NCI-H748 treated with DMSO at 0.1 percent for 48 hours (cell line): ENCODE measurements at regions not wholly inside any gene's neighbourhood (a gene's known extent, or its start where the extent isn't known, plus 50 kb on each side); places are given as distances from the start of the nearest gene placed in this dataset.
"Not testable (repeated sequence)": the region's sequence is repeated elsewhere in the genome, so short reads cannot be mapped to it uniquely, and the experiment has no call there.

Experiments used
- DNase-seq: peaks from one replicate; lab custom pipeline; 2025; lab: John Stamatoyannopoulos, UW

GRCh38 chr10:44742248-44742647 is 168.9 kb upstream of the TMEM72 start:
- DNase-seq: no peak

- no peak for DNase-seq
These were observed 167.6 kb upstream of the TMEM72 start for GRCh38 chr10:44743535-44743934.

GRCh38 chr10:44745920-44746319 is 165.2 kb upstream of the TMEM72 start:
- DNase-seq: no peak

GRCh38 chr10:44747593-44748172 is 163.5 kb upstream of the TMEM72 start:
- no peak for DNase-seq

- DNase-seq: no peak
These were observed 162.0 kb upstream of the TMEM72 start for GRCh38 chr10:44749151-44749550.

GRCh38 chr10:44752451-44753441 is 158.4 kb upstream of the TMEM72 start:
- peak; percentile 76 for DNase-seq

- DNase-seq: not testable (repeated sequence)
These were observed 156.8 kb upstream of the TMEM72 start for GRCh38 chr10:44754355-44754754.

- no peak for DNase-seq
These were observed 155.7 kb upstream of the TMEM72 start for GRCh38 chr10:44755481-44755880.

GRCh38 chr10:44756216-44756615 is 154.9 kb upstream of the TMEM72 start:
- DNase-seq: no peak

GRCh38 chr10:44757551-44758205 is 153.5 kb upstream of the TMEM72 start:
- no peak for DNase-seq

GRCh38 chr10:44759122-44759521 is 152.0 kb upstream of the TMEM72 start:
- no peak for DNase-seq

GRCh38 chr10:44760513-44760912 is 150.6 kb upstream of the TMEM72 start:
- DNase-seq: no peak

- DNase-seq: no peak
These were observed 150.1 kb upstream of the TMEM72 start for GRCh38 chr10:44761076-44761475.

GRCh38 chr10:44763331-44763730 is 147.8 kb upstream of the TMEM72 start:
- DNase-seq: no peak

GRCh38 chr10:44765299-44765698 is 145.8 kb upstream of the TMEM72 start:
- no peak for DNase-seq

GRCh38 chr10:44766631-44767030 is 144.5 kb upstream of the TMEM72 start:
- DNase-seq: no peak

- no peak for DNase-seq
These were observed 141.7 kb upstream of the TMEM72 start for GRCh38 chr10:44769450-44769849.

- peak; percentile 75 for DNase-seq
These were observed 139.7 kb upstream of the TMEM72 start for GRCh38 chr10:44771233-44771995.

GRCh38 chr10:44773565-44773964 is 137.6 kb upstream of the TMEM72 start:
- no peak for DNase-seq

- DNase-seq: no peak
These were observed 136.3 kb upstream of the TMEM72 start for GRCh38 chr10:44774676-44775401.

- DNase-seq: no peak
These were observed 135.8 kb upstream of the TMEM72 start for GRCh38 chr10:44775402-44775741.
